PC-3 (cell line): ENCODE measurements at regions not wholly inside any gene's neighbourhood (a gene's known extent, or its start where the extent isn't known, plus 50 kb on each side); places are given as distances from the start of the nearest gene placed in this dataset.
A peak's percentile ranks its signal among the peaks of the same experiment; 100 is the strongest.

Experiments
- ATAC-seq: fragments of 200-7000 bp; cut with Tn5 transposase; 2 replicates; pipeline ENCODE4 v1.9.1; 2020; ENCODE audit warnings: mild to moderate bottlenecking, moderate library complexity
- BruUV-seq: library from RNA; stranded (reverse); fragments of 400-500 nt; replicated peaks from 2 replicates; lab custom pipeline; 2021; lab: Mats Ljungman, UMichigan
- CTCF ChIA-PET: fragments of 300-600 bp; sonication (Branson Sonifier 250); formaldehyde crosslinking; loops from one replicate; lab custom pipeline; 2022; ENCODE audit warnings: antibody characterized with exemption; lab: Charles Lee
- POLR2A ChIA-PET: fragments of 300-600 bp; sonication (Branson Sonifier 250); formaldehyde crosslinking; loops from one replicate; lab custom pipeline; 2022; ENCODE audit warnings: antibody characterized with exemption; ENCODE audit not compliant: unreplicated experiment; lab: Charles Lee
- DNase-seq: peaks from one replicate; pipeline ENCODE4 v3.0.0-alpha.2; 2015
- H2AFZ ChIP-seq: fragments of 300-600 bp; sonication (generic); 2 replicates; pipeline ENCODE4 v1.6.0; 2016; ENCODE audit warnings: antibody characterized with exemption, low read length
- H3F3A ChIP-seq: fragments of 300-600 bp; sonication (generic); one replicate; pipeline ENCODE4 v1.6.0; 2017; ENCODE audit warnings: antibody characterized with exemption, low read length, control low read depth, mild to moderate bottlenecking; ENCODE audit not compliant: unreplicated experiment
- H3K27ac ChIP-seq: fragments of 300-600 bp; sonication (generic); 2 replicates; pipeline ENCODE4 v1.5.1; 2016; ENCODE audit warnings: mild to moderate bottlenecking, low read length
- H3K27me3 ChIP-seq: fragments of 300-600 bp; sonication (generic); 2 replicates; pipeline ENCODE4 v1.6.1; 2016; ENCODE audit warnings: low read length, mixed read lengths
- H3K36me3 ChIP-seq: fragments of 300-600 bp; sonication (generic); 2 replicates; pipeline ENCODE4 v1.6.1; 2016; ENCODE audit warnings: low read depth, mixed run types, low read length, mixed read lengths
- H3K4me1 ChIP-seq: fragments of 300-600 bp; sonication (generic); 2 replicates; pipeline ENCODE4 v1.5.1; 2016; ENCODE audit warnings: low read length; ENCODE audit not compliant: insufficient read depth
- H3K4me2 ChIP-seq: fragments of 300-600 bp; sonication (generic); 2 replicates; pipeline ENCODE4 v1.6.0; 2016; ENCODE audit warnings: low read length
- H3K4me3 ChIP-seq: fragments of 300-600 bp; sonication (generic); 2 replicates; pipeline ENCODE4 v1.5.1; 2016; ENCODE audit warnings: mild to moderate bottlenecking, low read length, mixed read lengths
- H3K79me2 ChIP-seq: fragments of 300-600 bp; sonication (generic); 2 replicates; pipeline ENCODE4 v1.6.1; 2017; ENCODE audit warnings: low read length, mixed read lengths
- H3K9ac ChIP-seq: fragments of 300-600 bp; sonication (generic); 2 replicates; pipeline ENCODE4 v1.6.0; 2016; ENCODE audit warnings: mild to moderate bottlenecking, low read length
- H3K9me2 ChIP-seq: fragments of 300-600 bp; sonication (generic); replicated peaks from 2 replicates; pipeline ENCODE4 v1.6.1; 2016; ENCODE audit warnings: mixed run types, low read length, mixed read lengths
- H3K9me3 ChIP-seq: fragments of 300-600 bp; sonication (generic); 2 replicates; pipeline ENCODE4 v1.6.1; 2016; ENCODE audit warnings: low read length, mixed read lengths
- H4K20me1 ChIP-seq: fragments of 300-600 bp; sonication (generic); 2 replicates; pipeline ENCODE4 v1.6.1; 2016; ENCODE audit warnings: low read length, mixed read lengths
- CTCF ChIP-seq: fragments of 300-600 bp; sonication (generic); conservative IDR thresholded peaks from 2 replicates; pipeline ENCODE4 v1.5.1; 2017; ENCODE audit warnings: antibody characterized with exemption, low read depth, mild to moderate bottlenecking, low read length
- EZH2 ChIP-seq: fragments of 300-600 bp; sonication (generic); IDR thresholded peaks from one replicate; pipeline ENCODE4 v1.6.1; 2017; ENCODE audit warnings: antibody characterized with exemption, mild to moderate bottlenecking, low read length; ENCODE audit not compliant: unreplicated experiment
- EZH2phosphoT487 ChIP-seq: fragments of 300-600 bp; sonication (generic); IDR thresholded peaks from 2 replicates; pipeline ENCODE4 v1.6.1; 2018; ENCODE audit warnings: mild to moderate bottlenecking, antibody characterized with exemption, low read length, borderline replicate concordance
- intact Hi-C: fragments of 100-400 bp; cut with micrococcal nuclease; formaldehyde crosslinking; loops from 2 replicates; pipeline ENCODE4 v1.9.0; 2023

GRCh38 chr6:119540417-119540816 is 190.9 kb upstream of the MAN1A1 start:
- Histone ChIP-seq H3K4me2 (peak overlapping the region; percentile 55), H3K79me2 (no peaks in the 10 kb centered on the region), H3K4me3 (no peak overlapping the region; the same call in 1 of the 2 replicates), H3K9me3 (no peaks in the 10 kb centered on the region), H3K36me3 (no peaks in the 10 kb centered on the region), H3K27me3 (no peaks in the 10 kb centered on the region), H3K4me1 (peaks cover 20% of the 10 kb centered on the region), H4K20me1 (no peaks in the 10 kb centered on the region), H3K9ac (peak overlapping the region; percentile 39; the same call in 1 of the 2 replicates), H3K9me2 (no peaks in the 10 kb centered on the region), H3F3A (no peaks in the 10 kb centered on the region), H3K27ac (peak overlapping the region; percentile 98), H2AFZ (no peak overlapping the region)
- ChIA-PET CTCF (interaction anchor here (0.6 kb wide), 1 partner anchor 251 kb away, joined by 3 read pairs; no protein-coding TSS in a partner anchor), POLR2A (no interaction called here)
- DNase-seq, result no peak
- no TSS peak for BruUV-seq
- no peak for ATAC-seq
- intact Hi-C loops, result loop anchor here (2.0 kb wide), 2 partner anchors 88 to 190 kb away; no protein-coding TSS in a partner anchor
- no peak for TF ChIP-seq CTCF
- TF ChIP-seq EZH2, result no peak
- TF ChIP-seq EZH2phosphoT487, result no peak

- no TSS peak for BruUV-seq
- Histone ChIP-seq H3K4me1 (peaks cover 26% of the 10 kb centered on the region), H3K4me2 (no peak overlapping the region), H3K9me3 (no peaks in the 10 kb centered on the region), H3K4me3 (no peak overlapping the region), H3F3A (no peaks in the 10 kb centered on the region), H3K27me3 (no peaks in the 10 kb centered on the region), H3K9ac (no peak overlapping the region), H3K36me3 (no peaks in the 10 kb centered on the region), H3K79me2 (no peaks in the 10 kb centered on the region), H3K9me2 (no peaks in the 10 kb centered on the region), H2AFZ (no peak overlapping the region), H3K27ac (no peak overlapping the region), H4K20me1 (no peaks in the 10 kb centered on the region)
- CTCF ChIA-PET, result no interaction called here
- DNase-seq, result no peak
- intact Hi-C loops, result no loop called here
- POLR2A ChIA-PET, result no interaction called here
- ATAC-seq, result no peak
- no peak for TF ChIP-seq CTCF
- TF ChIP-seq EZH2, result no peak
- no peak for TF ChIP-seq EZH2phosphoT487
Measured at GRCh38 chr6:119539066-119539746, 189.6 kb upstream of the MAN1A1 start.

- DNase-seq, result no peak
- Histone ChIP-seq H3K4me1 (peaks cover 34% of the 10 kb centered on the region), H3K4me3 (no peak overlapping the region), H3K9me3 (no peaks in the 10 kb centered on the region), H3K36me3 (no peaks in the 10 kb centered on the region), H3K79me2 (no peaks in the 10 kb centered on the region), H4K20me1 (no peaks in the 10 kb centered on the region), H3K9me2 (no peaks in the 10 kb centered on the region), H3K9ac (no peak overlapping the region), H3F3A (no peaks in the 10 kb centered on the region), H3K4me2 (no peak overlapping the region), H3K27ac (no peak overlapping the region), H3K27me3 (no peaks in the 10 kb centered on the region), H2AFZ (no peak overlapping the region)
- no peak for ATAC-seq
- ChIA-PET CTCF (no interaction called here), POLR2A (no interaction called here)
- BruUV-seq, result no TSS peak
- TF ChIP-seq EZH2, result no peak
- TF ChIP-seq EZH2phosphoT487, result no peak
- TF ChIP-seq CTCF, result no peak
- intact Hi-C loops, result no loop called here
Measured at GRCh38 chr6:119536666-119537065, 187.1 kb upstream of the MAN1A1 start.
